ENCODE measurements at regions not wholly inside any gene's neighbourhood (a gene's known extent, or its start where the extent isn't known, plus 50 kb on each side); places are given as distances from the start of the nearest gene placed in this dataset.

- no peak overlapping the region for H2AFZ ChIP-seq (ENCODE audit: control insufficient read depth, low read depth, low read length)
- RAD21 ChIA-PET (ENCODE audit: unreplicated experiment) = no interaction called here
- DNase-seq (ENCODE audit: low read depth, low spot score) (no peak), FAIRE-seq (no peak), ATAC-seq (no peak)
- 37% methylated on average over 12 of the region's 12 CpGs for WGBS (ENCODE audit: insufficient coverage, insufficient replicate concordance, low lambda C conversion rate, missing lambda C conversion rate)
- H3K4me3 ChIP-seq = no peak overlapping the region
- H3K27ac ChIP-seq (ENCODE audit: control insufficient read depth, insufficient read depth) = no peak overlapping the region
- CTCF ChIA-PET = no interaction called here
- no peaks in the 10 kb centered on the region for H3K9me3 ChIP-seq (replicated peaks; ENCODE audit: control insufficient read depth, insufficient read depth, low read length)
- no peak overlapping the region for H3K9ac ChIP-seq (ENCODE audit: control insufficient read depth, insufficient read depth, low read length)
- no peak for TF ChIP-seq HDAC6 (IDR thresholded peaks at IDR 0.05; ENCODE audit: unreplicated experiment)
- no peak for TF ChIP-seq NBN (IDR thresholded peaks at IDR 0.05)
- no peak for TF ChIP-seq ASH2L (IDR thresholded peaks at IDR 0.05; ENCODE audit: borderline replicate concordance, low read depth)
- TF ChIP-seq RCOR1 (conservative IDR thresholded peaks at IDR 0.05; ENCODE audit: low read depth, low read length) = no peak
- no peak for TF ChIP-seq RELA (IDR thresholded peaks at IDR 0.05; ENCODE audit: borderline replicate concordance, partially characterized antibody)
- TF ChIP-seq, protein P1, sequence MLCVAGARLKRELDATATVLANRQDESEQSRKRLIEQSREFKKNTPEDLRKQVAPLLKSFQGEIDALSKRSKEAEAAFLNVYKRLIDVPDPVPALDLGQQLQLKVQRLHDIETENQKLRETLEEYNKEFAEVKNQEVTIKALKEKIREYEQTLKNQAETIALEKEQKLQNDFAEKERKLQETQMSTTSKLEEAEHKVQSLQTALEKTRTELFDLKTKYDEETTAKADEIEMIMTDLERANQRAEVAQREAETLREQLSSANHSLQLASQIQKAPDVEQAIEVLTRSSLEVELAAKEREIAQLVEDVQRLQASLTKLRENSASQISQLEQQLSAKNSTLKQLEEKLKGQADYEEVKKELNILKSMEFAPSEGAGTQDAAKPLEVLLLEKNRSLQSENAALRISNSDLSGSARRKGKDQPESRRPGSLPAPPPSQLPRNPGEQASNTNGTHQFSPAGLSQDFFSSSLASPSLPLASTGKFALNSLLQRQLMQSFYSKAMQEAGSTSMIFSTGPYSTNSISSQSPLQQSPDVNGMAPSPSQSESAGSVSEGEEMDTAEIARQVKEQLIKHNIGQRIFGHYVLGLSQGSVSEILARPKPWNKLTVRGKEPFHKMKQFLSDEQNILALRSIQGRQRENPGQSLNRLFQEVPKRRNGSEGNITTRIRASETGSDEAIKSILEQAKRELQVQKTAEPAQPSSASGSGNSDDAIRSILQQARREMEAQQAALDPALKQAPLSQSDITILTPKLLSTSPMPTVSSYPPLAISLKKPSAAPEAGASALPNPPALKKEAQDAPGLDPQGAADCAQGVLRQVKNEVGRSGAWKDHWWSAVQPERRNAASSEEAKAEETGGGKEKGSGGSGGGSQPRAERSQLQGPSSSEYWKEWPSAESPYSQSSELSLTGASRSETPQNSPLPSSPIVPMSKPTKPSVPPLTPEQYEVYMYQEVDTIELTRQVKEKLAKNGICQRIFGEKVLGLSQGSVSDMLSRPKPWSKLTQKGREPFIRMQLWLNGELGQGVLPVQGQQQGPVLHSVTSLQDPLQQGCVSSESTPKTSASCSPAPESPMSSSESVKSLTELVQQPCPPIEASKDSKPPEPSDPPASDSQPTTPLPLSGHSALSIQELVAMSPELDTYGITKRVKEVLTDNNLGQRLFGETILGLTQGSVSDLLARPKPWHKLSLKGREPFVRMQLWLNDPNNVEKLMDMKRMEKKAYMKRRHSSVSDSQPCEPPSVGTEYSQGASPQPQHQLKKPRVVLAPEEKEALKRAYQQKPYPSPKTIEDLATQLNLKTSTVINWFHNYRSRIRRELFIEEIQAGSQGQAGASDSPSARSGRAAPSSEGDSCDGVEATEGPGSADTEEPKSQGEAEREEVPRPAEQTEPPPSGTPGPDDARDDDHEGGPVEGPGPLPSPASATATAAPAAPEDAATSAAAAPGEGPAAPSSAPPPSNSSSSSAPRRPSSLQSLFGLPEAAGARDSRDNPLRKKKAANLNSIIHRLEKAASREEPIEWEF (IDR thresholded peaks at IDR 0.05; ENCODE audit: insufficient replicate concordance, low read depth, low read length) = no peak
- no peak for TF ChIP-seq TCF7 (IDR thresholded peaks at IDR 0.05; ENCODE audit: borderline replicate concordance)
- TF ChIP-seq, protein P2, sequence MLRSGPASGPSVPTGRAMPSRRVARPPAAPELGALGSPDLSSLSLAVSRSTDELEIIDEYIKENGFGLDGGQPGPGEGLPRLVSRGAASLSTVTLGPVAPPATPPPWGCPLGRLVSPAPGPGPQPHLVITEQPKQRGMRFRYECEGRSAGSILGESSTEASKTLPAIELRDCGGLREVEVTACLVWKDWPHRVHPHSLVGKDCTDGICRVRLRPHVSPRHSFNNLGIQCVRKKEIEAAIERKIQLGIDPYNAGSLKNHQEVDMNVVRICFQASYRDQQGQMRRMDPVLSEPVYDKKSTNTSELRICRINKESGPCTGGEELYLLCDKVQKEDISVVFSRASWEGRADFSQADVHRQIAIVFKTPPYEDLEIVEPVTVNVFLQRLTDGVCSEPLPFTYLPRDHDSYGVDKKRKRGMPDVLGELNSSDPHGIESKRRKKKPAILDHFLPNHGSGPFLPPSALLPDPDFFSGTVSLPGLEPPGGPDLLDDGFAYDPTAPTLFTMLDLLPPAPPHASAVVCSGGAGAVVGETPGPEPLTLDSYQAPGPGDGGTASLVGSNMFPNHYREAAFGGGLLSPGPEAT (IDR thresholded peaks at IDR 0.05; ENCODE audit: low read depth) = no peak
- TF ChIP-seq CHD4 (IDR thresholded peaks at IDR 0.05) = no peak
- no peak for TF ChIP-seq CBX3 (IDR thresholded peaks at IDR 0.05; ENCODE audit: borderline replicate concordance, low read depth)
- H3K4me2 ChIP-seq (ENCODE audit: control insufficient read depth, insufficient read depth) = no peak overlapping the region
- in situ Hi-C loops (cut with MboI) (no loop called here), intact Hi-C loops (cut with micrococcal nuclease; ENCODE audit: unreplicated experiment) (no loop called here)
- no peaks in the 10 kb centered on the region for H3K79me2 ChIP-seq (ENCODE audit: control insufficient read depth, insufficient read depth, low read length)
- SMC1A ChIA-PET (ENCODE audit: uncharacterized antibody, unreplicated experiment) = no interaction called here
- POLR2A ChIA-PET = no interaction called here
- H4K20me1 ChIP-seq (ENCODE audit: control insufficient read depth, insufficient read depth) = no peaks in the 10 kb centered on the region
- no peaks in the 10 kb centered on the region for H3K36me3 ChIP-seq (ENCODE audit: control insufficient read depth in 2 of 2, insufficient read depth in 2 of 2, low read length in 1 of 2)
- no TSS peak for BruUV-seq (replicated peaks)
- no peaks in the 10 kb centered on the region for H3K4me1 ChIP-seq (ENCODE audit: control insufficient read depth, insufficient read depth, low read length)
- peaks cover 4 to 7% of the 10 kb centered on the region in 2 experiments; a peak in 3 of 4 replicates for H3K27me3 ChIP-seq (replicated peaks in 1 of 2; ENCODE audit: control insufficient read depth in 2 of 2, insufficient read depth in 2 of 2, low read length in 1 of 2)
Observed at GRCh38 chr20:57830515-57830895, 120.7 kb upstream of the PMEPA1 start.

All from GM12878 (cell line).